ENCODE measurements at regions not wholly inside any gene's neighbourhood (a gene's known extent, or its start where the extent isn't known, plus 50 kb on each side); places are given as distances from the start of the nearest gene placed in this dataset.

- POLR2A ChIA-PET = no interaction called here
- DNase-seq (no peak), ATAC-seq (ENCODE audit: low read depth) (no peak)
- WGBS (ENCODE audit: insufficient coverage) = no CpG with 5 or more reads among the region's 3 CpGs
- Mint-ChIP-seq H3K27me3 (peaks cover 10% of the 10 kb centered on the region), H3K4me1 (no peaks in the 10 kb centered on the region), H3K27ac (no peak overlapping the region), H3K4me3 (no peak overlapping the region), H3K9me3 (ENCODE audit: insufficient read depth) (no peaks in the 10 kb centered on the region)
- Histone ChIP-seq H3K36me3 (replicated peaks in 1 of 2; ENCODE audit: control extremely low read depth in 1 of 2, control insufficient read depth in 1 of 2, extremely low read depth in 1 of 2, insufficient read depth in 2 of 2, low read length in 1 of 2) (no peaks in the 10 kb centered on the region), H3K4me2 (replicated peaks; ENCODE audit: low read depth, low read length, poor library complexity, severe bottlenecking) (no peak overlapping the region), H4K20me1 (ENCODE audit: control insufficient read depth, insufficient read depth, low read length, poor library complexity, severe bottlenecking) (no peaks in the 10 kb centered on the region), H3K27ac (ENCODE audit: low read length in 2 of 2) (no peak overlapping the region), H3K4me1 (ENCODE audit: control insufficient read depth in 2 of 2, insufficient read depth in 2 of 2, low read length in 2 of 2) (no peaks in the 10 kb centered on the region), H3K79me2 (ENCODE audit: control insufficient read depth, insufficient read depth, low read length) (no peaks in the 10 kb centered on the region), H2AFZ (ENCODE audit: insufficient read depth, low read depth, low read length, poor library complexity, severe bottlenecking) (no peak overlapping the region), H3K9me3 (ENCODE audit: control extremely low read depth in 1 of 3, control insufficient read depth in 2 of 3, insufficient read depth in 1 of 3, low read length in 2 of 3) (no peaks in the 10 kb centered on the region), H3K4me3 (ENCODE audit: control extremely low read depth in 1 of 5, extremely low read depth in 1 of 5, insufficient read depth in 1 of 5, low read depth in 2 of 5, low read length in 4 of 5) (no peak overlapping the region), H3K27me3 (replicated peaks in 1 of 4; ENCODE audit: control extremely low read depth in 1 of 4, control insufficient read depth in 3 of 4, insufficient read depth in 4 of 4, low read length in 3 of 4) (no peaks in the 10 kb centered on the region), H3K9ac (ENCODE audit: low read length) (no peak overlapping the region)
- intact Hi-C loops (cut with micrococcal nuclease) = no loop called here
- CTCF ChIA-PET = no interaction called here
- no peak for TF ChIP-seq EZH2 (IDR thresholded peaks at IDR 0.05; ENCODE audit: borderline replicate concordance, insufficient read depth, low read depth, low read length, poor library complexity, severe bottlenecking)
- no peak for TF ChIP-seq CTCF (IDR thresholded peaks at IDR 0.05)
Measured at GRCh38 chr2:67320861-67321587, 76.1 kb upstream of the ETAA1 start.

- Mint-ChIP-seq H3K27me3 (peaks cover 10% of the 10 kb centered on the region), H3K9me3 (ENCODE audit: insufficient read depth) (no peaks in the 10 kb centered on the region), H3K27ac (no peak overlapping the region), H3K4me1 (no peaks in the 10 kb centered on the region), H3K4me3 (no peak overlapping the region)
- Histone ChIP-seq H4K20me1 (ENCODE audit: control insufficient read depth, insufficient read depth, low read length, poor library complexity, severe bottlenecking) (no peaks in the 10 kb centered on the region), H3K36me3 (replicated peaks in 1 of 2; ENCODE audit: control extremely low read depth in 1 of 2, control insufficient read depth in 1 of 2, extremely low read depth in 1 of 2, insufficient read depth in 2 of 2, low read length in 1 of 2) (no peaks in the 10 kb centered on the region), H3K9ac (ENCODE audit: low read length) (no peak overlapping the region), H3K27me3 (replicated peaks in 1 of 4; ENCODE audit: control extremely low read depth in 1 of 4, control insufficient read depth in 3 of 4, insufficient read depth in 4 of 4, low read length in 3 of 4) (peaks cover 0 to 2% (median 0%) of the 10 kb centered on the region in 4 experiments), H3K4me3 (ENCODE audit: control extremely low read depth in 1 of 5, extremely low read depth in 1 of 5, insufficient read depth in 1 of 5, low read depth in 2 of 5, low read length in 4 of 5) (no peak overlapping the region), H3K27ac (ENCODE audit: low read length in 2 of 2) (no peak overlapping the region), H3K4me2 (replicated peaks; ENCODE audit: low read depth, low read length, poor library complexity, severe bottlenecking) (no peak overlapping the region), H3K4me1 (ENCODE audit: control insufficient read depth in 2 of 2, insufficient read depth in 2 of 2, low read length in 2 of 2) (no peaks in the 10 kb centered on the region), H2AFZ (ENCODE audit: insufficient read depth, low read depth, low read length, poor library complexity, severe bottlenecking) (no peak overlapping the region), H3K79me2 (ENCODE audit: control insufficient read depth, insufficient read depth, low read length) (no peaks in the 10 kb centered on the region), H3K9me3 (ENCODE audit: control extremely low read depth in 1 of 3, control insufficient read depth in 2 of 3, insufficient read depth in 1 of 3, low read length in 2 of 3) (no peaks in the 10 kb centered on the region)
- DNase-seq = no peak
- intact Hi-C loops (cut with micrococcal nuclease) = no loop called here
- ChIA-PET CTCF (no interaction called here), POLR2A (no interaction called here)
- WGBS (ENCODE audit: insufficient coverage) = no CpG with 5 or more reads among the region's 3 CpGs
- ATAC-seq (ENCODE audit: low read depth) = no peak
- TF ChIP-seq EZH2 (IDR thresholded peaks at IDR 0.05; ENCODE audit: borderline replicate concordance, insufficient read depth, low read depth, low read length, poor library complexity, severe bottlenecking) = no peak
- TF ChIP-seq CTCF (IDR thresholded peaks at IDR 0.05) = no peak
Measured at GRCh38 chr2:67321588-67321903, 75.6 kb upstream of the ETAA1 start.
